ENCODE measurements at regions not wholly inside any gene's neighbourhood (a gene's known extent, or its start where the extent isn't known, plus 50 kb on each side); places are given as distances from the start of the nearest gene placed in this dataset.

- intact Hi-C loops (cut with DNase I): loop anchor here in 3 of 4 donors (5.0 to 10.0 kb wide), 3 partner anchors 244 to 632 kb away; partner anchors contain the start of gene NECTIN1 (in 1 of the 3)
- 88% methylated on average over 11 of the region's 11 CpGs for WGBS
Observed at GRCh38 chr11:119480380-119481020, 57.5 kb upstream of the THY1 start.

GRCh38 chr11:119479685-119480275 lies 56.8 kb upstream of the THY1 start:
- no peaks in the 10 kb centered on the region for H3K9me3 ChIP-seq (ENCODE audit: control insufficient read depth, low read length)
- H3K27ac ChIP-seq (ENCODE audit: low read length): no peak overlapping the region
- H3K4me1 ChIP-seq (ENCODE audit: control insufficient read depth, insufficient read depth, low read length): no peaks in the 10 kb centered on the region
- intact Hi-C loops (cut with DNase I): loop anchor here in 3 of 4 donors (5.0 to 10.0 kb wide), 6 partner anchors 95 to 633 kb away; partner anchors contain the start of genes USP2 (in 2 of the 3) and NECTIN1 (in 1 of the 3)
- H3K4me3 ChIP-seq (ENCODE audit: low read length): no peak overlapping the region
- DNase-seq (no peak), ATAC-seq (no peak)
- no peaks in the 10 kb centered on the region for H3K27me3 ChIP-seq (ENCODE audit: control insufficient read depth, insufficient read depth)
- 64% methylated on average over 6 of the region's 6 CpGs for WGBS

More at GRCh38 chr11:119480380-119481020, 57.5 kb upstream of the THY1 start:
- Histone ChIP-seq H3K9me3 (ENCODE audit: control insufficient read depth, low read length) (no peaks in the 10 kb centered on the region), H3K4me1 (ENCODE audit: control insufficient read depth, insufficient read depth, low read length) (no peaks in the 10 kb centered on the region), H3K27me3 (ENCODE audit: control insufficient read depth, insufficient read depth) (no peaks in the 10 kb centered on the region), H3K4me3 (ENCODE audit: low read length) (no peak overlapping the region), H3K27ac (ENCODE audit: low read length) (no peak overlapping the region)
- DNase-seq (no peak), ATAC-seq (no peak)

- intact Hi-C loops (cut with DNase I): loop anchor here in 3 of 4 donors (10.0 kb wide), 3 partner anchors 94 to 284 kb away; partner anchors contain the start of gene USP2 (in 2 of the 3)
- ATAC-seq: no peak
- Histone ChIP-seq H3K4me3 (ENCODE audit: low read length) (no peak overlapping the region), H3K27me3 (ENCODE audit: control insufficient read depth, insufficient read depth) (no peaks in the 10 kb centered on the region), H3K9me3 (ENCODE audit: control insufficient read depth, low read length) (no peaks in the 10 kb centered on the region), H3K27ac (ENCODE audit: low read length) (no peak overlapping the region), H3K4me1 (ENCODE audit: control insufficient read depth, insufficient read depth, low read length) (no peaks in the 10 kb centered on the region)
- no peak for DNase-seq
- 48% methylated on average over 4 of the region's 4 CpGs for WGBS
Observed at GRCh38 chr11:119478711-119479285, 55.8 kb upstream of the THY1 start.

GRCh38 chr11:119476666-119477331 lies 53.8 kb upstream of the THY1 start:
- Histone ChIP-seq H3K4me3 (ENCODE audit: low read length) (no peak overlapping the region), H3K4me1 (ENCODE audit: control insufficient read depth, insufficient read depth, low read length) (no peaks in the 10 kb centered on the region), H3K27me3 (ENCODE audit: control insufficient read depth, insufficient read depth) (no peaks in the 10 kb centered on the region), H3K9me3 (ENCODE audit: control insufficient read depth, low read length) (no peaks in the 10 kb centered on the region), H3K27ac (ENCODE audit: low read length) (no peak overlapping the region)
- 66% methylated on average over 10 of the region's 10 CpGs for WGBS
- DNase-seq: no peak
- no peak for ATAC-seq
- intact Hi-C loops (cut with DNase I): loop anchor here in 3 of 4 donors (10.0 kb wide), 3 partner anchors 92 to 282 kb away; partner anchors contain the start of gene USP2 (in 2 of the 3)

- DNase-seq: no peak
- intact Hi-C loops (cut with DNase I): loop anchor here in 3 of 4 donors (10.0 kb wide), 3 partner anchors 91 to 281 kb away; partner anchors contain the start of gene USP2 (in 2 of the 3)
Observed at GRCh38 chr11:119476038-119476437, 53.1 kb upstream of the THY1 start.

GRCh38 chr11:119474682-119475596 lies 52.0 kb upstream of the THY1 start:
- Histone ChIP-seq H3K27ac (ENCODE audit: low read length) (no peak overlapping the region), H3K27me3 (ENCODE audit: control insufficient read depth, insufficient read depth) (no peaks in the 10 kb centered on the region), H3K4me1 (ENCODE audit: control insufficient read depth, insufficient read depth, low read length) (no peaks in the 10 kb centered on the region), H3K4me3 (ENCODE audit: low read length) (no peak overlapping the region), H3K9me3 (ENCODE audit: control insufficient read depth, low read length) (no peaks in the 10 kb centered on the region)
- 26% methylated on average over 9 of the region's 9 CpGs for WGBS
- peak in 2 of 3 donors; percentile 56 to 70 for DNase-seq
- peak; percentile 35 to 73 for ATAC-seq
- intact Hi-C loops (cut with DNase I): loop anchor here in 3 of 4 donors (10.0 kb wide), 3 partner anchors 90 to 280 kb away; partner anchors contain the start of gene USP2 (in 2 of the 3)

More at GRCh38 chr11:119476038-119476437, 53.1 kb upstream of the THY1 start:
- ATAC-seq: no peak
- no peaks in the 10 kb centered on the region for H3K9me3 ChIP-seq (ENCODE audit: control insufficient read depth, low read length)
- H3K4me1 ChIP-seq (ENCODE audit: control insufficient read depth, insufficient read depth, low read length): no peaks in the 10 kb centered on the region
- H3K4me3 ChIP-seq (ENCODE audit: low read length): no peak overlapping the region
- no peak overlapping the region for H3K27ac ChIP-seq (ENCODE audit: low read length)
- H3K27me3 ChIP-seq (ENCODE audit: control insufficient read depth, insufficient read depth): no peaks in the 10 kb centered on the region
- 87% methylated on average over 2 of the region's 2 CpGs for WGBS

- H3K4me3 ChIP-seq (ENCODE audit: low read length): no peak overlapping the region
- intact Hi-C loops (cut with DNase I): loop anchor here in 3 of 4 donors (10.0 kb wide), 3 partner anchors 89 to 279 kb away; partner anchors contain the start of gene USP2 (in 2 of the 3)
- no peaks in the 10 kb centered on the region for H3K27me3 ChIP-seq (ENCODE audit: control insufficient read depth, insufficient read depth)
- H3K27ac ChIP-seq (ENCODE audit: low read length): no peak overlapping the region
- H3K9me3 ChIP-seq (ENCODE audit: control insufficient read depth, low read length): no peaks in the 10 kb centered on the region
- ATAC-seq (no peak), DNase-seq (no peak)
- no peaks in the 10 kb centered on the region for H3K4me1 ChIP-seq (ENCODE audit: control insufficient read depth, insufficient read depth, low read length)
- WGBS: 88% methylated on average over 12 of the region's 12 CpGs
Observed at GRCh38 chr11:119473901-119474681, 51.1 kb upstream of the THY1 start.

- WGBS: 88% methylated on average over 9 of the region's 9 CpGs
- no peak overlapping the region for H3K4me3 ChIP-seq (ENCODE audit: low read length)
- no peaks in the 10 kb centered on the region for H3K9me3 ChIP-seq (ENCODE audit: control insufficient read depth, low read length)
- no peak for DNase-seq
- intact Hi-C loops (cut with DNase I): loop anchor here in 3 of 4 donors (10.0 kb wide), 3 partner anchors 88 to 278 kb away; partner anchors contain the start of gene USP2 (in 2 of the 3)
- no peak overlapping the region for H3K27ac ChIP-seq (ENCODE audit: low read length)
- no peaks in the 10 kb centered on the region for H3K27me3 ChIP-seq (ENCODE audit: control insufficient read depth, insufficient read depth)
- no peak for ATAC-seq
- H3K4me1 ChIP-seq (ENCODE audit: control insufficient read depth, insufficient read depth, low read length): no peaks in the 10 kb centered on the region
Observed at GRCh38 chr11:119473226-119473625, 50.3 kb upstream of the THY1 start.

GRCh38 chr11:119472856-119473222 lies 49.9 kb upstream of the THY1 start:
- DNase-seq (no peak), ATAC-seq (no peak)
- no peaks in the 10 kb centered on the region for H3K4me1 ChIP-seq (ENCODE audit: control insufficient read depth, insufficient read depth, low read length)
- H3K9me3 ChIP-seq (ENCODE audit: control insufficient read depth, low read length): no peaks in the 10 kb centered on the region
- WGBS: 88% methylated on average over 14 of the region's 14 CpGs
- intact Hi-C loops (cut with DNase I): loop anchor here in 3 of 4 donors (10.0 kb wide), 3 partner anchors 88 to 278 kb away; partner anchors contain the start of gene USP2 (in 2 of the 3)
- H3K27me3 ChIP-seq (ENCODE audit: control insufficient read depth, insufficient read depth): no peaks in the 10 kb centered on the region
- no peak overlapping the region for H3K4me3 ChIP-seq (ENCODE audit: low read length)
- no peak overlapping the region for H3K27ac ChIP-seq (ENCODE audit: low read length)

Data from right cardiac atrium (tissue), 5 donors.